Natural killer cell treated with Interleukin-12 subunit alpha and Interleukin-12 subunit beta and Interleukin-15 and Interleukin-18, amount 100 ng/mL, for 72 hours (primary cell): ENCODE measurements at regions not wholly inside any gene's neighbourhood (a gene's known extent, or its start where the extent isn't known, plus 50 kb on each side); places are given as distances from the start of the nearest gene placed in this dataset.
A peak's percentile ranks its signal among the peaks of the same experiment; 100 is the strongest.
"Not testable (repeated sequence)": the region's sequence is repeated elsewhere in the genome, so short reads cannot be mapped to it uniquely, and the experiment has no call there.

Experiments
- ATAC-seq, 2 donors: fragments of 150-1000 bp; cut with Tn5 transposase in 1 of 2; sonication (Bioruptor Pico), chemical (Tn5 transposase) in 1 of 2; 2 replicates each; pipeline ENCODE4 v1.10.0; 2021
- DNase-seq: peaks from one replicate; pipeline ENCODE4 v3.0.0; 2022; ENCODE audit warnings: low spot score
- H3K27ac Mint-ChIP-seq, 2 donors: 1 replicate in 1 of 2; 2 replicates in 1 of 2; pipeline ENCODE4 v1.8.0; 2022; ENCODE audit warnings: mixed read lengths in 2 of 2, mild to moderate bottlenecking in 1 of 2, moderate library complexity in 1 of 2
- H3K27me3 Mint-ChIP-seq, 2 donors: 1 replicate in 1 of 2; 2 replicates in 1 of 2; pipeline ENCODE4 v1.8.0; 2022; ENCODE audit warnings: mixed read lengths in 2 of 2
- H3K36me3 Mint-ChIP-seq: one replicate; pipeline ENCODE4 v1.8.0; 2022; ENCODE audit warnings: mixed read lengths
- H3K4me1 Mint-ChIP-seq, 2 donors: 1 replicate in 1 of 2; 2 replicates in 1 of 2; pipeline ENCODE4 v1.8.0; 2022; ENCODE audit warnings: low read depth in 2 of 2, mixed read lengths in 2 of 2, mild to moderate bottlenecking in 1 of 2
- H3K4me3 Mint-ChIP-seq: one replicate; pipeline ENCODE4 v1.8.0; 2022; ENCODE audit warnings: mixed read lengths
- H3K9me3 Mint-ChIP-seq: 2 replicates; pipeline ENCODE4 v1.8.0; 2022; ENCODE audit warnings: mixed read lengths

DNA sequence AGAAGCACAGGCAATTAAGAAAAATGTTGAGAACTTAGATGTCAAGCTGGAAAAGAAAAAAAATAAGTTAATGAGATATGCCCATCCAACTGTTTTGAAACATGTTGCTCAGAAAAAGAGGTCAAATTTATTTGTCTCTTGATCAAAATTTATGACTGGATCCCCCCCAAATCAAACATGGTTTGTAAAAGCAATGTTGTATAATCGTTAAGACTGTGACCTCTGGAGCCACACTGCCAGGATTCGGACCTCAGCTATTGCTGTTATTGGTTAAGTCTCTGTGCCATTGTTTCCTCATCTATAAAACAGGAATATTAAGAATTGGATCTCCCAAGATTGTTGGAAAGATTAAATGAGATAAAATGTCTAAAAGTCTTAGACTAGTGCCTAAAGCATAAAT is 51.9 kb upstream of the LRRK2 start:
- no peaks in the 10 kb centered on the region for H3K36me3 Mint-ChIP-seq
- H3K4me1 Mint-ChIP-seq: peaks cover 0 to 3% of the 10 kb centered on the region in 2 donors
- H3K27ac Mint-ChIP-seq: no peak overlapping the region
- no peak for ATAC-seq
- H3K27me3 Mint-ChIP-seq: no peaks in the 10 kb centered on the region
- H3K4me3 Mint-ChIP-seq: no peak overlapping the region
- peaks cover 3% of the 10 kb centered on the region for H3K9me3 Mint-ChIP-seq
- DNase-seq: no peak

- no peak for ATAC-seq
- no peak overlapping the region for H3K4me3 Mint-ChIP-seq
- H3K36me3 Mint-ChIP-seq: no peaks in the 10 kb centered on the region
- no peak overlapping the region for H3K27ac Mint-ChIP-seq
- no peaks in the 10 kb centered on the region for H3K27me3 Mint-ChIP-seq
- H3K4me1 Mint-ChIP-seq: peaks cover 0 to 3% of the 10 kb centered on the region in 2 donors
- peaks cover 3% of the 10 kb centered on the region for H3K9me3 Mint-ChIP-seq
- no peak for DNase-seq
These were observed 53.3 kb upstream of the LRRK2 start for GRCh38 chr12:40171501-40171900.

DNA sequence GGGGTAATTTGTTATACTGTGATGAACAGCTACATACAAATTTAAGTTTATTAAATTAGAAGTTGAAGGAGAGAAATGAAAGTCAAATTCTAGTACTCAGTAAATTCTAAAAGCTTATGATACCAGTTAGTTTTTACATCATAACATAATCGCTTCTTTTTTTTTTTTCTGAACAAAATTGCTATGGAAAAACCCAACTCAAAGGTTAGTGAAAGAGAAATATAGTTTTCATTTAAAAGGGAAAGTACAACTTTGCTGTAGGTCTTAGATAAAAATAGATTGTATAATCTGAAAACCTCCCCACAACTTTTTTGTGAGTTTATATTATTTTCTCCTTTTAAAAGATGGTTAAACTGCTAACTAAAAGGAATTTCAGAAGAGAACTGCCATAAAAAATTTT is 53.7 kb upstream of the LRRK2 start:
- H3K9me3 Mint-ChIP-seq: peaks cover 3% of the 10 kb centered on the region
- H3K4me1 Mint-ChIP-seq: peaks cover 0 to 3% of the 10 kb centered on the region in 2 donors
- no peaks in the 10 kb centered on the region for H3K36me3 Mint-ChIP-seq
- no peaks in the 10 kb centered on the region for H3K27me3 Mint-ChIP-seq
- ATAC-seq (no peak), DNase-seq (no peak)
- no peak overlapping the region for H3K4me3 Mint-ChIP-seq
- no peak overlapping the region for H3K27ac Mint-ChIP-seq

GRCh38 chr12:40170593-40170992 is 54.2 kb upstream of the LRRK2 start:
- H3K27me3 Mint-ChIP-seq: no peaks in the 10 kb centered on the region
- no peak for ATAC-seq

GRCh38 chr12:40168868-40169267 is 55.9 kb upstream of the LRRK2 start:
- Mint-ChIP-seq H3K27me3 (no peaks in the 10 kb centered on the region), H3K4me3 (no peak overlapping the region), H3K4me1 (peaks cover 0 to 3% of the 10 kb centered on the region in 2 donors), H3K9me3 (peaks cover 3% of the 10 kb centered on the region), H3K27ac (no peak overlapping the region), H3K36me3 (no peaks in the 10 kb centered on the region)
- DNase-seq (no peak), ATAC-seq (peak in 1 of 2 donors; percentile 49)

More at GRCh38 chr12:40170593-40170992, 54.2 kb upstream of the LRRK2 start:
- Mint-ChIP-seq H3K4me3 (no peak overlapping the region), H3K36me3 (no peaks in the 10 kb centered on the region), H3K9me3 (peaks cover 3% of the 10 kb centered on the region), H3K4me1 (peaks cover 0 to 3% of the 10 kb centered on the region in 2 donors), H3K27ac (no peak overlapping the region)
- no peak for DNase-seq

- H3K9me3 Mint-ChIP-seq, H3K4me3 Mint-ChIP-seq, DNase-seq, ATAC-seq, H3K27me3 Mint-ChIP-seq, H3K36me3 Mint-ChIP-seq, H3K4me1 Mint-ChIP-seq, H3K27ac Mint-ChIP-seq: not testable (repeated sequence)
These were observed 56.4 kb upstream of the LRRK2 start for GRCh38 chr12:40168419-40168818.

DNA sequence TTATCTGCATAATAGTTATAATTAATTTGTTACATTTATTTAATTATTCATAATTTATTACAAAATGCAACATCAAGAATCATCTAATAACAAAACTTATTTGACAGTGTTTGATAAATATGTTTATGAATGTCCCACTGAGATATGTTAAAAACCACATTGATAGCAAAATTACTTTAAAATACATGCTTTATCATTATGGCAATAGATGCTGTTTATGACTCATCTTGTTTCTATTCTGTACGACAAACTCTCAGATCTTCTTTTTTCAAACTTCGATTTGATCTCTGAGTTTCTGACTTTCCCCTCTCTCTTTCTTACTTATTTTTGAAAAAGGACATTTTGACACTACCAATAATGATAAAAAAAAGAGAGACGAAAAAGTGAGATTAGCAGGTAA is 56.8 kb upstream of the LRRK2 start:
- DNase-seq (no peak), ATAC-seq (no peak)
- H3K36me3 Mint-ChIP-seq: no peaks in the 10 kb centered on the region
- peaks cover 3% of the 10 kb centered on the region for H3K9me3 Mint-ChIP-seq
- no peak overlapping the region for H3K4me3 Mint-ChIP-seq
- no peak overlapping the region for H3K27ac Mint-ChIP-seq
- H3K4me1 Mint-ChIP-seq: peaks cover 0 to 3% of the 10 kb centered on the region in 2 donors
- no peaks in the 10 kb centered on the region for H3K27me3 Mint-ChIP-seq

DNA sequence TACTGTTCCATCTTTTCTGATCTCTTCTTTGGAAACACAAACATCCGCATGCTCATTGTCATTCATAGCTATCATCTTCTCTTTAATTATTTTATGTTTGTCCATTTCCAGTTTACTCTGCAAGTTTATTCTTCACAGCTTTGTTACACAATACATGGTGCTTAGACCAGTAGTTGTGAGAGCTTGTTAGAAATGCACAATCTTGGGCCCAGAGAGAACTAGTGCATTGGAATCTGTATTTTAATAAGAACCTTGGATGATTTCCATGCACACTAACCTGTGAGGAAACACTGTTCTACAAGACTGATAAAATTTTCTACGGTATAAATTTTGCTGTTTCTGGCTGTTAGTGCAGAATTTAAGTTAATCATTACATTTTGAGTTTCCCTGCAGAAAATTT is 59.3 kb upstream of the SLC2A13 start:
- no peak for ATAC-seq

GRCh38 chr12:40164034-40164433 is 58.2 kb upstream of the SLC2A13 start:
- no peak for DNase-seq
- no peaks in the 10 kb centered on the region for H3K9me3 Mint-ChIP-seq
- peaks cover 0 to 2% of the 10 kb centered on the region in 2 donors for H3K4me1 Mint-ChIP-seq
- H3K27ac Mint-ChIP-seq: no peak overlapping the region
- H3K4me3 Mint-ChIP-seq: no peak overlapping the region
- H3K27me3 Mint-ChIP-seq: no peaks in the 10 kb centered on the region
- H3K36me3 Mint-ChIP-seq: no peaks in the 10 kb centered on the region
- no peak for ATAC-seq

More for the DNA sequence above, 59.3 kb upstream of the SLC2A13 start:
- H3K36me3 Mint-ChIP-seq: no peaks in the 10 kb centered on the region
- peaks cover 0 to 3% of the 10 kb centered on the region in 2 donors for H3K4me1 Mint-ChIP-seq
- H3K9me3 Mint-ChIP-seq: peaks cover 3% of the 10 kb centered on the region
- H3K27ac Mint-ChIP-seq: no peak overlapping the region
- no peak overlapping the region for H3K4me3 Mint-ChIP-seq
- no peaks in the 10 kb centered on the region for H3K27me3 Mint-ChIP-seq
- DNase-seq: no peak

GRCh38 chr12:40162033-40162432 is 56.2 kb upstream of the SLC2A13 start:
- Mint-ChIP-seq H3K4me3 (no peak overlapping the region), H3K27ac (no peak overlapping the region), H3K36me3 (no peaks in the 10 kb centered on the region), H3K9me3 (no peaks in the 10 kb centered on the region), H3K27me3 (peaks cover 3 to 8% of the 10 kb centered on the region in 2 donors), H3K4me1 (peaks cover 0 to 6% of the 10 kb centered on the region in 2 donors)
- ATAC-seq (no peak), DNase-seq (no peak)

DNA sequence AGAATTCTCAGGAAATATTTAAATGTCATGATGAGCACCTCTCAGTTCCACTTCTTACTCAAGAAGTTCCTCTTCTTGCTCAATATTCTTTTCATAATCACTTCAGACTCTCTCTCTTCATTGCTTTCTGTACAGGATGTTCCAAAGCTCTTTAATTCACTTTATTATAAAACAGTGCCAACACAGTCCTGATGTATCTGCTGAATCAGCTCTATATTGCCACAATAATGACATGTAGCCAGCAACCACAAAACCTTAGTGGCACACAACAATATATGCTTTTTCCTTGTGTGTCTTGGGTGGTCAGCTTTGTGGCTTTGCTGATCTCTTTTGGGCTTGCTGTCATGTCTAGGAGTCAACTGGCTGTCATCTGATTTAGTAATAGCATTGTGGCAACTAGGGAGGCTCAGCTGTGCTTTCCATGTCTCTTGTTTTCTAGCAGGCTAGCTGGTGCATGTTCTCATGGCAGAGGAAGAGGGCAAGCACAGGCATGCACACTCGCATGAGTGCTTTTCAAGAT is 52.8 kb upstream of the SLC2A13 start:
- ATAC-seq (peak in 1 of 2 donors; percentile 27), DNase-seq (no peak)
- Mint-ChIP-seq H3K36me3 (no peaks in the 10 kb centered on the region), H3K9me3 (no peaks in the 10 kb centered on the region), H3K27me3 (peaks cover 3 to 8% of the 10 kb centered on the region in 2 donors), H3K4me1 (peaks cover 0 to 6% of the 10 kb centered on the region in 2 donors), H3K27ac (no peak overlapping the region), H3K4me3 (no peak overlapping the region)

DNA sequence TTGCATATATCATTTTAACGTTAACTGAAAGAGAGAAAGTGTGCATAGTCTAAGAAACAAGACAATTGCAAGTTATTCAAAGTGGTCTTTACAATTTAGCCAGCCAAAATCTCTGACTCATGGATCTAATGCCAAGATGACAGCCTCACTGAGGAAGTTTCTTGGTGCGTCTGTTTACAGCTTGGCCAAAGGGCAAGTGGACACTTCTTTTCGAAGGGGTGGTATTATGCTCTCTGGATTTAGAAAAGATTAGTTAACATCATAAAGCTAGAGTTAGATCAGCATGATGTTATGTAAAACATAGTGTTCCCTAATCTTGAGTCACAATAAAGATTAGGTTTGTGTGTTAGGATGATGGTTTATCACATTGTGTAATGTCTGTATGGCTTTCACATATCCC is 51.5 kb upstream of the SLC2A13 start:
- no peak overlapping the region for H3K4me3 Mint-ChIP-seq
- no peaks in the 10 kb centered on the region for H3K36me3 Mint-ChIP-seq
- H3K27me3 Mint-ChIP-seq: peaks cover 3 to 8% of the 10 kb centered on the region in 2 donors
- ATAC-seq: no peak
- peaks cover 0 to 6% of the 10 kb centered on the region in 2 donors for H3K4me1 Mint-ChIP-seq
- H3K27ac Mint-ChIP-seq: no peak overlapping the region
- no peaks in the 10 kb centered on the region for H3K9me3 Mint-ChIP-seq
- DNase-seq: no peak

DNA sequence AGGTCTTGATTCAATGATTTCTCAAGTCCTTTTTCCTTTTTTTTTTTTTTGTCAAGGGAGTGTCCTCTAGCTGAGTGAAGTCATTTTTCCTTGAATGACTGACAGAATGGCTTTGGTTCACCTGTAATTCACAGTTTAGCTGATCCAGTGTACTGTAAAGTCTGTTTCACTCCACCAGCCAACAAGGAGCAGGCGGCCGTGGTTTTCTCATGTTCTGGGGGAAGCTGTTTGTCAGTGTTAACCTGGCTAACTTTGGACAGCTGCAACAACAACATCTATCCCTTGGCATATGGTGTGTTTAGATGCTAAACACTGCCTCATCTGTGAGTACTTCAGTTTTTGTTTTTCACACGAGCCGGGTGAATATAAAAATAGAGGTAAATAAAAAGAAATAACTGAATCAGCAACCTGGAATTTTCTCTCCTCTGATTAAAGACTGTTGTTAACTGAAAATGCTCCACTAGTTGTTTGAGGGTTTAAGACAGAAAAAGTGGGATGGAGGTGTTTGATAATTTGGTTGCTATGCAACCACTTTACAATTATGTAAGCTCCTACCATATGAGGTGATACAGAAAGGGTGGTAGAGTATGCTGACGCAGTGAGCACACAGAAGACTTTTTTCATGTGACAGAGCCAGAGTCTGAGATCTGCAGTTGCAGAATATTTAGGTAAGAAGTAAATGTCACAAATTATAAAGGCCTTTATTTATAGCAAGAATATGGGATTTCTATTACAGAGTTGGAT is 50.3 kb upstream of the SLC2A13 start:
- no peaks in the 10 kb centered on the region for H3K36me3 Mint-ChIP-seq
- H3K27me3 Mint-ChIP-seq: peaks cover 3 to 8% of the 10 kb centered on the region in 2 donors
- no peak for ATAC-seq
- no peaks in the 10 kb centered on the region for H3K9me3 Mint-ChIP-seq
- DNase-seq: no peak
- no peak overlapping the region for H3K4me3 Mint-ChIP-seq
- H3K27ac Mint-ChIP-seq: no peak overlapping the region
- peaks cover 0 to 6% of the 10 kb centered on the region in 2 donors for H3K4me1 Mint-ChIP-seq
